NCI-H2227 (cell line): ENCODE measurements at regions not wholly inside any gene's neighbourhood (a gene's known extent, or its start where the extent isn't known, plus 50 kb on each side); places are given as distances from the start of the nearest gene placed in this dataset.
A peak's percentile ranks its signal among the peaks of the same experiment; 100 is the strongest.

Experiments used
- DNase-seq: peaks from one replicate; lab custom pipeline; 2025; ENCODE audit not compliant: unreplicated experiment; lab: John Stamatoyannopoulos, UW

DNA sequence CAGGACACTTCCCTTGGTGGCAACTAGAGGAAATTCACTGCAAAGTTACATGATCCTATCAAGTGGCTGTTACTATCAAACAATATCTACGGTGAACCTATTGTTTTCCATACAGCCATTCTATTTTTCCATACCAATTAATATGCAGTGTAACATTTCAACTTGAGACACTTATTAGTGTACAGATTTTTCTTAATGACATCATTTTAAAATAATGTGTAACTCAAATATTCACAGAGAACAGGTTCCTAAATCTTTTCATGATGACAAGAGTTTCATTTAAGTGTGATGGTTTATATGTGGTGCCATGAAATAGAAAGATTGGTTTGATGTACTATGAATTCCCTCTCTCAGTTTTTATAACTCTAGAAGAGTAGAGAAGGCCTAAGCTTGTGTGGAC lies 291.2 kb upstream of the SOX5 start:
- no peak for DNase-seq

DNA sequence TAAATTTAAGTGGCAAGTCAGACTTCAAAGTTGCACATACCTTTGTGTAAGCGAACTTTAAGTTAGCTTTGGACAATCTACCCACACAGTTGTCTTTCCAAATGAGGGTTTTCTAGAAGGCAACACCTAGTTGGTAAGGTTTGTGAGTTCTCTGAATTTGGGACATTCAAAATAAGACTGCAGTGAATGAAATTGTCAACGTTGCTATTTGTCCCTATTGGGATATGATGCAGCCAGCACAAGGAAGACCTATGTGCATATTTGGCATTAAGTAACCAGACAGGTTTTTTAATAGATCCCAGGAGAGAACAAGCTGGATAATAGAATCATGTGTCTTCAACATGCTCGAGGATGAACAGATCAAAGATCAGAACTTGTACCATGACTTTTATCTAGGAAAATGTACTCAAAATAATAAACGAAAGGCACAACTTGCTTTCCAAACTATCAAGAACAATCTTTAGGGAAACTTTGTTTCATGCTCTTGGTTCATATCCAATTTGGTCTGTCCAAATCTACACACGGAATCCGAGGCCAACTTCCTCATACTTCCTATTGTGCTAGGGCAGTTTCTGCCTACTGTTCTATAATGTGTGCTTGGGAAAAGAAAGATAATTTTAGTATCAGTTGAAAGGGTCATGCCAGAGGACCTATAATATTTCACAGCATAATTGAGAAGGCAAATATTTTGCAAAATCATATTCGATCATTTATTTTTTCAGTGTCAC lies 284.2 kb upstream of the SOX5 start:
- DNase-seq: no peak

GRCh38 chr12:24232531-24232930 lies 283.1 kb upstream of the SOX5 start:
- DNase-seq: no peak

DNA sequence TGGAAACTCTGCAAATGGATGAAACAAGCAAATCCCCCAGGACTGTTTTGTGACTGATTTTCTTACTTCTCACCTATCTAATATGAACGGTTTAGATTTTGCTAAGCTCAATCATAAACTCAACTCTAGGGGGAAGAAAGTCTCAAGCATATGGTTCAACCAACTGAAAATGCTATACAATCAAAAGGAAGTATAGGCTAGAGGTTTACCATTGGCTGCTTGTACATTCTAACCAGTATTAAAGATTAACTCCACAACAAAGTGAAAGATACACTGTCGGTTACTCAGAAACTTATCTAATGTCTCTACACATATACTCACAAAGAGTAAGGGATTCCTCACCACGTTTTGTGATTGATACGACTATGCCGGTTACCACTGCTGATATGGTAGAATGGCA lies 281.8 kb upstream of the SOX5 start:
- DNase-seq: no peak

- peak; percentile 43 for DNase-seq
Measured at GRCh38 chr12:24230061-24230701, 280.7 kb upstream of the SOX5 start.

- peak; percentile 8 for DNase-seq
Measured at GRCh38 chr12:24229031-24229700, 279.7 kb upstream of the SOX5 start.

DNA sequence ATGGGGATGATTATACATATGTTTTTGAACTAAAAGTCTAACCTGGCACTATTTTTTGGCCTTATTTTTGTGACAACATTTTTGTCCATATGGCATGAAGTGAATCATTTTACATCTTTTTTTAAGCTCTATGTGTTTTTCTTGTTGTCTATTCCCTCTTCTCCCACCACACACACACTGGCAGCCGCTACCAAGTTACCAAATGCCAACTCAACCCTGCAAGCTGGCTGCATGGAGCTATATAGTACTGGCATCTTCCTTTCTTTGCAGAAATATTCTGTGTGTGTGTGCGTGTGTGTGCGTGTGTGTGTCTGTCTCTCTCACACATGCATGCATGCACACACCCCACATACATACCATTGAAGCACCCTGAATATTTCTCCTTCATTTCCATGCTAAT lies 278.9 kb upstream of the SOX5 start:
- DNase-seq: no peak

GRCh38 chr12:24227551-24227950 lies 278.1 kb upstream of the SOX5 start:
- DNase-seq: no peak

DNA sequence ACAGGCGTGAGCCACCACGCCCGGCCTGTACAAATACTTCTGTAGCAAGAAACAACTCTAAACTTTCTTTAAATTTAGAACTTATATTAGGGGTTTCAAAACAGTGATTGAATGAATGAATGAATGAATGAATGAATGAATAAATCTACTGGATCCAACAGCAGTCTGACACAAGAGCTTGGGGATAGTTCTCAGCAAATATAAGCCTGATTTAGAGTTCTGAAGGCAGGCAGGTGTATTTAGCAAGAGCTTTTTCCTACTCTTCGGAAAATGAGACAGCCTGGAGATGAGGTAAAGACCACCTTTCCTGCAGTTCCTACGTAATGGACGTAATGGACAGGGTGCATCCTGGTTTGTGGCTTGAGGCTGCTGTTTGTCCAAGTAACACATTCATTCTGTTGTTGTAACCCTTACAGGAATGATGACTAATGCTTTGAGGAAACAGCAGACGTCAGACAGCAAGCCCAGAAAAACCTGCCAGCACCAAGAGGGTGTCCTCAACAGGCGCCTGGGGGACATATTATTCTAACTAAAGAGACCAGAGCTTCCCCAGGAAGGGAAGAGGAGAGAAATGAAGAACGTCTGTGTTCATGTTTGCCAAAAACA lies 277.4 kb upstream of the SOX5 start:
- DNase-seq: no peak

GRCh38 chr12:24224401-24224800 lies 274.9 kb upstream of the SOX5 start:
- DNase-seq: no peak

GRCh38 chr12:24223926-24224325 lies 274.5 kb upstream of the SOX5 start:
- DNase-seq: no peak

GRCh38 chr12:24222968-24223367 lies 273.5 kb upstream of the SOX5 start:
- DNase-seq: no peak

DNA sequence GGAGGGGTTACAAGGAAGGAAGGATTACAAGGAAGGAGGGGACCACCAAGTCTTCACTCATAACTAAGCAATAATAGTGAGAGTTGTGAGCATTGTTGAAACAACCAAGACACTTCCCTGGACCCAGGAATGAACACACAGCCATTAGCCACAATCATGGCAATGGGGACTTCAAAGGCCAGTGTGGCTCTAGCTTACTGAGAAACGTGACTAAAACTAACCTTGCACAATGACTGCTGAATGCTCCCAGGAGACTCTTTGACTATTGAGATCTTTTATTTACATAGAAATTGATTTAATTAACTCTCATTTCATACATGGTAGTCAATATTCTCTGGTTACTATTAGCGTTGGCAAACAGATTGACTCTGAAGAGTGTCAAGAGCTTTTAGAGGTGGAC lies 263.0 kb upstream of the SOX5 start:
- DNase-seq: no peak

GRCh38 chr12:24206621-24207020 lies 257.2 kb upstream of the SOX5 start:
- no peak for DNase-seq

GRCh38 chr12:24201258-24201970 lies 251.9 kb upstream of the SOX5 start:
- DNase-seq: no peak

GRCh38 chr12:24200010-24200409 lies 250.5 kb upstream of the SOX5 start:
- no peak for DNase-seq

DNA sequence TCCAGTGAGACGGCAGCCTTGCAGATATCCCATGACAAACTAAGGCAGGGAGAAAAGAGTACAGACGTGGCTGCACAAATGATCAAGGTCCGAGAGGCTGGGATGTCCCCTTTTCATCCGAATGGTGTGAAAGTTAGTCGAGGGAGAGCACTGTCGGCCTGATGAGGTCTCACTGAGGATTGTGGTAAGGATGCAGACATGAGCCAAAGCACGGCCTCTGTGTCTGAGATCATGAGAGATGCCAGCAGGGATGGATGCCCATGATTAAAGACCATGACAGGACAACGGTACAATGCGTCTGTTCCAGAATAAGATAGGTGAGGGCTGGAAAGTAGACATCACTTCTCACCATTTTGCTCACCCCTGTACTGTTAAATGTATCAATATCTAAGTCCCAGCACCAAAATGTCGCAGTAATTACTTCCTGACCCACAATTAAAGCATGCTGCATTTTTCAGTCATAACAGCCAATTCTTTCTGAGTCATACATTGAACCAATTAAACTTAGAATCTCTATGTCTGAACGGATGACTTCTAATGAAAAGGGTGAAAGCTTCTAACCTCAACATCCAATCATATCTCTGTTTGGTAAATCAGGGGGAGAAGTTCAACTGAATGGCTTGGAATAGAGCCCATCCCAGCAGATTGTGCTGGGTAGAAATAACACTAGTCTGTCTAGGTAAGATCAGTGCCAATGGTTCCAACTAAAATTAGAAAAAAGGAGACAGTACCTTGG lies 249.6 kb upstream of the SOX5 start:
- no peak for DNase-seq

GRCh38 chr12:24198070-24198469 lies 248.6 kb upstream of the SOX5 start:
- no peak for DNase-seq

DNA sequence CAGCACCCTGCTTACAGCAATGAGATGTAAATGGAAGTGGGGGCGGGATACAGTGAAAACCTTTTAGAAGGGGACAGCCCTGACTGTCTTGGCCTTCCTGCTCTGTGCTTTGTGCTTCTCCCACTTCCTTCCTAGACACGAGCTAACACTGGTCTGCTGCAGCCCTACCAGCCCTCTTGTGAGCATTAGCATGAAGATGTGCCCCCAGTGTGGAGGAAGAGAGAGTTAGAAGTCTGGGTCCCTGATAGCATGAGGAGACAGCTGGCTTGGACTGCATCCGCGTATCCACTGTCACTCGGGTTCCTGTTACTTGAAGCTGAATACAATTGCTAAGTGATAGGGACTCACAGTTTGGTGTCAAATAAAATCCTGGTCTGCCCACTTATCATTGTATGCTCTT lies 248.1 kb upstream of the SOX5 start:
- DNase-seq: no peak

GRCh38 chr12:24195063-24195462 lies 245.6 kb upstream of the SOX5 start:
- DNase-seq: no peak

GRCh38 chr12:24191117-24191516 lies 241.6 kb upstream of the SOX5 start:
- no peak for DNase-seq
